ENCODE measurements at regions not wholly inside any gene's neighbourhood (a gene's known extent, or its start where the extent isn't known, plus 50 kb on each side); places are given as distances from the start of the nearest gene placed in this dataset.
A peak's percentile ranks its signal among the peaks of the same experiment; 100 is the strongest.

DNA sequence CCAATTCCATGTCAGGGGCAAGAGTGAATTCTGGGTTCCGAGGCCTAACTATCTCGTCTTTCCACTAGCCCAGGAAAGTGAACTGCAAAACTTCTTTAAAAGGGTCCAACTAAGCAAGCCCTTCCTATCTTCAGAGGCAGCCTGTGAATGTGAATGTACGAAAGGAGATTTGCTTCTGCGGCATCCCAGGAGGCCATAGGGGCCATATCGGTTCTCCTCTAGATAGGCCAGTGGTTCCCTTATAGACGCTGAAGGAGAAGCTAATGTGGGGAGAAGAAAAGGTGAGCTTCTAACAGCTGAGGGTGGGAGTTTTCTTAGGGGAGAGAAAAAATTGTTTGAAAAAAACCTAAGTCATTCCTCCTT lies 128.0 kb upstream of the C1orf174 start:
- DNase-seq (ENCODE audit: low read depth, low spot score) = no peak
- H3K4me3 ChIP-seq (ENCODE audit: low read length) = no peak overlapping the region

DNA sequence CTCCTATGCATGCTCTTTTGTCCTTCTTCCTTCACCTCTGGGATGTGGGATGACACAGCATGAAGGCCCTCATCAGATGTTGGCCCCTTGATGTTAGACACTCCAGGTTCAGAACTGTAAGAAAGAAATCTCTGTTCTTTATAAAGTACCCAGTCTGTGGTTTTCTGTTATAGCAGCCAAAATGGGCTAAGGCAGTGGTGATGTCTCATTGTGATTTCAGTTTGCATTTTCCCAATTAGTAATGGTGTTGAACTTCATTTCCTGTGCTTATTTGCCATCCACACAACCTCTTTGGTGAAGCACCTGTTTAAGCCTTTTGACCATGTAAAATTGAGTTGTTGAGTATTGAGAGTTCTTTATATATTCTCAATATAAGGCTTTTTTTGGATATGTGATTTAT lies 129.3 kb upstream of the C1orf174 start:
- no peak for DNase-seq (ENCODE audit: low read depth, low spot score)
- H3K4me3 ChIP-seq (ENCODE audit: low read length) = no peak overlapping the region

DNA sequence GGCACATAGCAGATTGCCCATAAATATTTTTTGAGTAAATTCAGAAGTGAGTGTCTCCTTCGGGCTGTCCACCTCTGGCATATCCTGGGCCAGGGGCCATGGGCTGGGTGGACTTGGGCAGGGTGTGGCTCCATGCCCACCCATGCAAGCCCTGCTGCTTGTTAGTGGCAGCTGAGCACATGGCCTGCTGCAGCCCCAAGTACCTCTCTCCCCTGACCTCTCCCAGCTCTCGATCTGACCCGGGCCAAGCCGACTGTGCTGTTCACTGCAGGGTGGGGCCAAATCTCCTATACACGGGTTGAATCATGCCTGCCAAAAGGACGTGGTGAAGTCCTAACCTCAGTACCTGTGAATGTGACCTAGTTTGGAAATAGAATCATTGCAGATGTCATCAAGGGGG lies 132.5 kb upstream of the C1orf174 start:
- no peak overlapping the region for H3K4me3 ChIP-seq (ENCODE audit: low read length)
- no peak for DNase-seq (ENCODE audit: low read depth, low spot score)

DNA sequence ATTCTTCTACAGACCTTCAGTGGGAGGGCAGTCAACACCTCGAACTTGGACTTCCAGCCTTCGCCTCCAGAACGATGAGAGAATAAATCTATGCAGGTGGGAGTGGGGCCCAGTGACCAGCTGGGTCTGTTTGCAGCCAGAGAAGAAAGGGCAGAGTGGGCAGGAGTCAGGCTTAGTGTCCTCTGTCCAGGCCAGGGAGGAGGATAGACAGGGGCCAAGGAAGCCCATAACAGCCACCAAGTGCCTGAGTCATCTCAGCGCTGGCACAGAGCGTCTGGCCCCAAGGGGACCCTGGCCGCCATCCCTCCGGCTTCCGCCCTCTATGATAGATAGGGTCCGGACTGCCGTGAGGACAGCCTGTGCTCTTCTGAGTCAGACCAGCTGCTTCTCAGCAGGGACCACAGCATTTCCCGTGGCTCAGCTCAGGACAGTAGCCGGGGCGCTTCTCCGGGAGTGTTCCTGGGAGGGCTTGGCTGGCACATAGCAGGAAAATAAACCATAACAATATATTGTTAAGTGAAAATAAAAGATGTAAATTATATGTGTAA lies 133.1 kb upstream of the C1orf174 start:
- no peak for DNase-seq (ENCODE audit: low read depth, low spot score)
- no peak overlapping the region for H3K4me3 ChIP-seq (ENCODE audit: low read length)

DNA sequence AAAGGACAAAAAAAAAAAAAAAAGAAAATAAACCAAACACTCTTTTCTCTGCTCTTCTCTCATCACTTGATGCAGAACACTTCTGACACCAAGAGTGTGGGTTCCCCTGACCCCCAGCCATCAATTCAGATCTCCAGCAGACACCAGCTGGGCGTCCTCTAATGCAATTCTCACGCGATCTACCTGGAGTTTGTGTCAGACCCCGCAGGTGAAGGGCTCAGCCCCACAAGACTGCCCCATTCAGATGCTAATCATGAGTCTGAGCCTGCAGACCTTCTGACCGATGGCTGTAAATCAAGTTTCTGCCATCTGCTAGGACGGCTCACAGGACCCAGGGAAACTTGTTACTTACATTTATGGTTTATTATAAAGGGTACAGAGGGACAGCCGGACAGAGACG lies 133.6 kb upstream of the C1orf174 start:
- no peak for DNase-seq (ENCODE audit: low read depth, low spot score)
- no peak overlapping the region for H3K4me3 ChIP-seq (ENCODE audit: low read length)

DNA sequence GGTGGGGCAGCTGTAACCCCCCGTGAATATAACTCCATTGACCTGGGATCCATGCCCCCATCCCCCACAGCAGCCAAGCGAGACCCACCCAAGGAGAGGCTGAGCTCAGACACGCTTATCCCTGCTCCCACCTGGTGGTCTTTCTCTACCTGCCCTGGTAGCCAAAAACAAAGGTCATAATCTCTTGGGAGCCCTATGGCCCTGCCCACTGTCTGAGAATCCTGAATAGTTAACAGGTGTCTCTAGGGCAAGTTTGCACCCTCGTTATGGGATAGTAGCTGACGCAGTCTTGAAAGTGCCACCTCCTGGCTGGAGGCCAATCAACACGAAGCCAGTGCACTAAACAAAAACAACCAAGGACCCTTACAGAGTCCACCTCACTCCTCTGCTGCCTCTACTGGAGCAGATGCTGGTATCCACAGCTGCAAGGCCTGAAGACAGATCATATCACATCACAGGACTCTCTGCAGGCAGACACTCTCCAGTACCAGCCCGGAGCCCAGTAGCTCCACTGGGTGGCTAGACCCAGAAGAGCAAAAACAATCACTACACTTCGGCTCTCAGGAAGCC lies 134.3 kb upstream of the C1orf174 start:
- no peak overlapping the region for H3K4me3 ChIP-seq (ENCODE audit: low read length)
- no peak for DNase-seq (ENCODE audit: low read depth, low spot score)

DNA sequence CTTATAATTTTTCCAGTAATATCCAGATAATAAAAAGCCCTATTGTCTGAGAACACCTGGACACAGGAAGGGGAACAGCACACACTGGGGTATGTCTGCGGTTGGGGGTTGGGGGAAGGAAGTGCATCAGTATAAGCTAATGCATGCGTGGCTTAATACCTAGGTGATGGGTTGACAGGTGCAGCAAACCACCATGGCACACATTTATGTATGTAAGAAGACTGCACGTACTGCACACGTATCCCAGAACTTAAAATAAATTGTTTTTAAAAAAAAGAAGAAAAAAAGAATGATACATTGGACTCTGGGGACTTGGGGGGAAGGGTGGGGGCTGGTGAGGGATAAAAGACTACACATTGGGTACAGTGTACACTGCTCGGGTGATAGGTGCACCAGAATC lies 144.9 kb upstream of the C1orf174 start:
- no peak overlapping the region for H3K4me3 ChIP-seq (ENCODE audit: low read length)
- DNase-seq (ENCODE audit: low read depth, low spot score) = peak; percentile 64

DNA sequence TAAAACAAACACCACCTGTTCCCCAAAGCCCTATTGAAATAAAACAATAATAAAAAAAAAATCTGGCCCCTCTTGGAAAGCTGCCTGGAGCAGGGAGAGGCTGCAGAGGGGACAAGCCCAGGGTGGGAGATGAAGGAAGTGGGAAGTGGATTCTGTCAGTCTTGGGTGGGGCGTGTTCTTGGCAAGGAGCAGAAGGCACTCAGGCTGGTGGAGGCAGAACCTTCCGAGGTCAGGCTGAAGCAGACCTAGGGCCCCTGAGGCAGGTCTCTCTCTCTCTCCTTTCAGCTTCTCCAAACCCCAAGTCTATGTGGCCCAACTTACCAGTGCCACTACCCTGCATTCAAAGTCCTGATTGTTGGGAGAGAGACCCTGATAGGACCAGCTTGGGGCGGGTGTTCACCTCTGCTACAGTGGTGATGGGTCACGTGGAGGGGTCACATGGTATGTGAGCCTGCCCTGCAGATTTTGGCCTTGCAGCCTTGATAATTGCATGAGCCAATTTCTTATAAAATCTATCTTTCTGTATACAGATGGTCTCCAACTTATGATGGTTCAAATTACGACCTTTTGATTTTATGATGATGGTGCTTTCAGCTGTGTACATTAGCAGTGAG lies 145.4 kb upstream of the C1orf174 start:
- H3K4me3 ChIP-seq (ENCODE audit: low read length) = no peak overlapping the region
- no peak for DNase-seq (ENCODE audit: low read depth, low spot score)

DNA sequence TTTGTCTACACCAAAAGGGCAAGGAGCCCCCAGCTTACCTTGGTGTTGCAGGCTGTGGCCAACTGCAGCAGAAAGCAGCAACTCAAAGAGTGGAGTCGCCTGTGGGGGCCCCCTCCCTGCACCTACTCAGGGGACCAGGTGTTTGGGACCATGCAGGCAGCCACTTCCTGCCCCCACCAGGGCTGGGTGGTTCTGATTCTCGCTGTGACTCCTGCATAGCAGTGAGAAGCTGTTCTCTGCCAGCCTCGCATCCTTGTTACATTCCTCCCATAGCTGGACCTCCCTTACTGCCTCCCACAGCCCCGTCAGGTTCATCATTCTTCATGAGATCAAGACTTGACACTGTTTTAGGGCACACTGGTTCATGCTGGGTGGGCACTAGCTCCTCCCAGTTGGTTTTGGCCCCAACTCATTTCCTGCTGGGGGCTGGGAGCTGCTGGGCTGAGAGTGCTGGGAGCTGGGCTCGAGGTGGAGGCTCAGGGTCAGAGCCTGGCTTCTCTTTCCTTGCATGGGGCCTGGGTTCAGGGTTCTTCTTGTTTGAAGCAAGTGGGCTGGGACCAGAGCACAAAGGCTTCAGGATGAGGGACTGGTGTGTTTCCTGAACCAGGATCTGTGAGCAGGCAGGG lies 146.9 kb upstream of the C1orf174 start:
- H3K4me3 ChIP-seq (ENCODE audit: low read length) = peak overlapping the region; percentile 34
- DNase-seq (ENCODE audit: low read depth, low spot score) = peak; percentile 84

DNA sequence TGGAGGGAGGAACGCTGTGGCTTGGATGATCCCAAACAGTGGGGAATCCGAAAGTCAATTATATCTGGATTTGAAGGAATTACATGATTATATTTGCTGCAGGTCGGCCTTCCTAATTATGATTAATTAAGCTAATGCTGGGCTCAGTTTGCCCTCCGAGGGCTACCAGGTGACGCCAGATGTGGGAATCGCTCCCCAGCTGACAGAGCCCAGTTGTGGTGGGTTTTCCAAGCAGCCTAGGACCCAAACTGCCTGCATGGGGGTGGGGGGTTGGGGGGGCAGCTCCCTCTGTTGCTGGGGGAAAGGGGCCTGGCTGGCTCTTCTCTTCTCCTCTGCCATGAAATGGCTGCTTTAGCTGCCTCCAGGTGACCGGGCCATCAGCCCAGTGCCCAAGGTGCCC lies 147.6 kb upstream of the C1orf174 start:
- DNase-seq (ENCODE audit: low read depth, low spot score) = no peak
- H3K4me3 ChIP-seq (ENCODE audit: low read length) = peak overlapping the region; percentile 34

DNA sequence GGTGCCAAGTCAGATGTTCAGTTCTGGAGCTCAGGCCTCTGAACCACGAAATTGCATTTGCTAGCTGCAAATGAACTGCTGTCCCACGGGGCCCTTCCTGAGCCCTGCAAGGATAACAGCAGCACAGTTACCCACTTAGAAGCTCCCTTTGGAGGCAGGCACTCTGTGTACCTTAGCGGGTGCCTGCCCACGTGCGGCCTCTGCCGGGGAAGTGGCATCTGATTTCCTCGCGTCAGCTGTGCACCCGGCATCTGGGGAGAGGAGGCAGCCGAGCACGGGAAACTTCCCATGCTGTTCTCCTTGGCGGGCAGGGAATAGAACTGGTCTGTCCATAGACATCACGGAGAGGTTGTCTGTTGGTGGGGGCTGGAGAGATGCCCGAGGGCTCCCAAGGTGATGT lies 148.0 kb upstream of the C1orf174 start:
- DNase-seq (ENCODE audit: low read depth, low spot score) = no peak
- no peak overlapping the region for H3K4me3 ChIP-seq (ENCODE audit: low read length)

DNA sequence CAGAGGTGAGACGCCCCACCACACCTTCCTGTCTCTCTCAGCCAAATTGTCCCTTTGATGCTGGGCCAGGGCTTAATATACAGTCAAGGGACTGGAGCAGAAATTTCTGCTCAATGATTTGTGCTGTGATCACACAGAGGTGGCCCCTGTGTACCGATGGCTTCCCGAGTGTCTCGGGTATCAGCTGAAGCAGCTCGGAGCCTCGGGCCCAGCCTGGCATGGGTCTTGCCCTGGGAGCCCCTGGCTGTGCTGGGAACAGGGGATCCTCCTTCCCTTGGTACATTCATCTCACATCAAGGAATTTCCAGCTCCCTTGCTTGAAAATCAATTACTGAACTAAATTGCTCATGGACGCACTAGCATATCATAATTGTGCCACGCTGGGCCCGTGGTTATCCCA lies 148.8 kb upstream of the C1orf174 start:
- H3K4me3 ChIP-seq (ENCODE audit: low read length) = no peak overlapping the region
- no peak for DNase-seq (ENCODE audit: low read depth, low spot score)

DNA sequence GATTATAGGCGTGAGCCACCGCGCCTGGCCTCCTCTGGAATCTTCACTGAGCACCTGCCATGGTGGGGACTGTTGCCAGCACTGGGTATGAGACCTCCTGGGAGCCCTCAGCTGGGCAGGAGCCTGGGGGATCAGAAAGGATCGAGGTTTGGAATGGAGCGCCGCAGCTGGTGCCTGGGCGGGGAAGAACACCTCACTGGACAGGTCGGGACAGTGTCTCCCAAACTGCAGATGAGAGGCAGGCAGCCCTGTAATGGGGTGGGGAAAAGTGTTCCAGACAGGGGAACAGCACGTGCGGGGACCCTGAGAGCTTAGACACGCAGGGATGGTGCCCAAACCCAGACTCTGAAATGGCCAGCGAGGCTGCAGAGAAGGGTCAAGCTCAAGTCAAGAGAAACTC lies 150.9 kb upstream of the C1orf174 start:
- no peak overlapping the region for H3K4me3 ChIP-seq (ENCODE audit: low read length)
- no peak for DNase-seq (ENCODE audit: low read depth, low spot score)

DNA sequence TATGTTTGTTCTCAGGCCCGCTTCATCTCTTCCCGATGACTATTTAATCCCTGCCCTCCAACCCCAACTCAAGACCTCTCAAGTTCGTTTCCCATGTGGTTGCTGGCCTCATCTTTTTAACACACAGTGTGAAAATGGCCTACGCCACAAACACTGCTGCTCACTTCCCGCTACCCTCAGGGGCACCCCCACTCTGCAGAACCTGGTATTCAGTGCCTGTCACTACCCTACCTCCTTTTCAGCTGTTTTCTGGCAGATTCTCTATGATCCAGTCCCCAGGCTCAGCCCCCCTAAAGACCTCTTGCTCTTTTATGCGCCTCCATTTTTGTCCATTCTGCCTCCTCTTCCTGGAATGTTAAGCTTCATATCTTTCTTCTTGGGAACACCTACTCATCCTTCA lies 152.6 kb upstream of the C1orf174 start:
- DNase-seq (ENCODE audit: low read depth, low spot score) = no peak
- no peak overlapping the region for H3K4me3 ChIP-seq (ENCODE audit: low read length)

DNA sequence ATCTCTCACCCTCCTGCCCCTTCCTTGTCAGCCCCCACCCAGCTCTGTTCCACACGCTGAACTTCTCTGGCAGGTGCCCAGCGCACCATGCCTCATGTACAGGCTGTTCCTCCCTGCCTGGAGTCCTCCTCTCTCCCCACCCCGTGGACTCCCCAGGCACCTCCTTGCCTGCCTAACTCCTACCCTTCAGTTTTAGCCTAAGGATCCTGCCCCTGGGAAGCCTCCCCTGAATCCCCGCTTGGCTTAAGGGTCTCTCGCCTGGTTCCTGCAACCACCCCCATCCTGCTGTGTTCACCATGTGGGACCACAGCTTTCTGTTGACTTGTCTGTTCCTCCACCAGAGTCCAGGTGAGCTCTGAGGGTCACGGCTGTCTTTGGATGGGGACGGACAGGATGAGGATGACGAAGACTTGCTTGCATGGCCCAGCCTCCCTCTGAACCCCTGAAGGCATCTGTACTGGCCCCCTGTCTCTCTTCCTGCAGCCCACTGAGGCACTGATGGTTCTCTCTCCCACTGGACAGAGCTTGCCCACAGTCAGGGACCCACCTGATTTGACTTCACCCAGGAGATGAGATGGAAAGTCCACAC lies 153.2 kb upstream of the C1orf174 start:
- DNase-seq (ENCODE audit: low read depth, low spot score) = no peak

DNA sequence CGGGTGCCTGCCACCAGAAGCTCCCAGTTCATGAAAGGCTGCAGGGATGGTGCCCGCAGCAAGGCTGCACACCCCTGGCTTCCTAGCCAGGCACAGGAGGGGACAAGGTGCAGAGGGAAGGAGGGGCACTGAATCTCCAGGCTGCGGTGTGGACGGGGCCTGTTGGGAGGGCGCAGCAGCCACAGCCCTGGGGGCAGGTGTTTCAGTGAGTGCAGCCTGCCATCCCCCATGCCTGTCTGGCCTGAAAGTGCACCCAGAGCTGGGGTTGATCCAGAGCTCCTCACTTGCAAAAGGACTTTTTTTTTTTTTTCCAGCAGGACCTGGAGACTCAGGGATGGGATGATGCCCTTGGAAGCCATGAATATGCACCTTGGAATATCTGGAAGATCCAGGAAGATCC lies 153.7 kb upstream of the C1orf174 start:
- no peak for DNase-seq (ENCODE audit: low read depth, low spot score)

More for the DNA sequence above, 153.2 kb upstream of the C1orf174 start:
- no peak overlapping the region for H3K4me3 ChIP-seq (ENCODE audit: low read length)

DNA sequence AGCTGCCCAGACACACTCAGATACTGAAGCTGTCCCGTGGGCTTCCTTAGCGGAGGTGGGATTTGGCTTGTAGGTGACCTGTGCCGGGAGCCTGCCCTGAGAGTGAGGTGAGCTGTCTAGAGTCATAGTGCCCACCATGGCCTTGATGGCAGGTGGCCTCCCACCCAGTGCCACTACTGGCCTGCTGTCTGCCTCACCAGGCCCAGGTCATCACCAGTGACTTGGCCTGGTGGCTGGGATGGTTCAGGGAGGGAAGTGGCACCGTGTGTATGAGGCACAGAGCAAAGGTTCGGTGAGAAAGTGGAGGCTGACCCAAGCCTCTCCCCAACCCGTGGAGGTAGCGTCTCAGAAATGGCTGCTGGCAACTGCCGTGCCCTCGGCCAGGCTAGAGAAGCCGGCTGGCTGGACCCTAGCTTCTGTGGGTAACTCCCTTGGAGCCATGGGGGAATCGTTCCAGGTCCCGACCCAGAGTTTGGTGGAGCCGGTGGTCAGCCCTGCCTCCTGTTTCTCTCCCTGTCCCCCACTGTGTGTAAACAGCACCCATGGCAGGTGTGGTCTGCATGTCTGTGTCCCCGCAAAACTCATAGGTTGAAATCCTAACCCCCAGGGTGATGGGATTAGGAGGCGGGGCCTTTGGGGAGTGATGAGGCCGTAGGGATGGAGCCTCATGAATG lies 155.4 kb upstream of the C1orf174 start:
- DNase-seq (ENCODE audit: low read depth, low spot score) = no peak
- no peak overlapping the region for H3K4me3 ChIP-seq (ENCODE audit: low read length)

More for the DNA sequence above, 153.7 kb upstream of the C1orf174 start:
- no peak overlapping the region for H3K4me3 ChIP-seq (ENCODE audit: low read length)

DNA sequence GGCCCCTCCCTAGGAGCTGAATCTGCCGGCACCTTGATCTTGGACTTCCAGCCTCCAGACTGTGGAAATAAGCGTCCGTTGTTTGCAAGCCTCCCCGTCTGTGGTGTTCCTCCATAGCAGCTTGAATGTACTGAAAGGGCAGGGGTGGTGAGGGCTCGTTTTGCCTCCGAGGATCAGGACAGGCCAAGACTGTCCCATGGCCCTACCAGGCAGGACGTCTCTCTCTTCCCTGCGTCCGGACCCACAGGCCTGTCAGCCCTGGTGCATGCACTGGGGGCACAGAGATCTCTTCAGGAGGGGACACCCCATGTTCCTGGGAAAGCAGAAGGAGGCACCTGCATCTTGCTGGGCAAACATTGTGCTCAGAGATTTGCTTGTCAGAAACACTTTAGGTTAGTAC lies 156.3 kb upstream of the C1orf174 start:
- H3K4me3 ChIP-seq (ENCODE audit: low read length) = no peak overlapping the region
- DNase-seq (ENCODE audit: low read depth, low spot score) = no peak

DNA sequence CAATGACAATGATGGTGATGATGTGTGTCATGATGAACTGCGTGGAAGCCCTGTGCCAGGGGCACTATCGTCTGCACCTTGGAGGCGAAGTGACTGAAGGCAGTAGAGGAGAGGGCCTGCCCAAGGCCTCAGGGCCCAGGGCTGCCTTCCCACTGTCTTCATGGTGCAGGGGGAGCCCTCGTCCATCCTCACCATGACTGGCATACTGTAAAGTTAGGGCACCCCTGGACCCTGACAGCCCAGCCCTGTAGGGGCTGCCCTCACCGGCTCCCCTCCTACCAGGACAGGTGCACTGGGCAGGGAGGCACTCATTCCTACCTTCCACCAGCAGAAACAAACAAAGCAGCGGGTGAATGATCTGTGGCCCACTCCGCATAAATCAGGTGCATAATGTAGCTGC lies 156.9 kb upstream of the C1orf174 start:
- no peak overlapping the region for H3K4me3 ChIP-seq (ENCODE audit: low read length)
- DNase-seq (ENCODE audit: low read depth, low spot score) = no peak

DNA sequence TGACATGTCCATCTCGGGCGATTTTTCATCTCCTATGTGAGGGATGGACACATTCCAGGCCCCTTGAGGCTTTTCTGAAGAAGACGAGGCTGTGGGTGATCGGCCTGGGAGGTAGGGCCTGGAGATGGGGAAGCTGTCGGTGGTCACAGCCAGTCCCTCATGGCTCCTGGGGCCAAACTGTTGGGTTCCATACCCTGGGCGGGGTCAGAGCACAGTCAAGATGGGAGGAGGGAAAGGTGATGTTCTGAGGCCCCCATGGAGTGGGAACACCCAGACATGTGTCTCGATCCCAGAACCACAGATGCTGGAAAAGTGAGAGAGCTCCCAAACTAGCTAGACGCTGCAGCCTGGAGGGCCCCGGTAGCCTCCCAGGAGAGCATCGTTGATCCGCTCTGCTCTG lies 157.5 kb upstream of the C1orf174 start:
- no peak for DNase-seq (ENCODE audit: low read depth, low spot score)
- H3K4me3 ChIP-seq (ENCODE audit: low read length) = no peak overlapping the region
